SK-N-MC (cell line): ENCODE measurements at regions not wholly inside any gene's neighbourhood (a gene's known extent, or its start where the extent isn't known, plus 50 kb on each side); places are given as distances from the start of the nearest gene placed in this dataset.

Source experiments
- DNase-seq: peaks from one replicate; pipeline ENCODE4 v3.0.0-alpha.2; 2011; ENCODE audit warnings: low read depth, low spot score
- H3K27ac ChIP-seq: fragments of 200-600 bp; sonication (generic); 2 replicates; pipeline ENCODE4 v1.5.1; 2016; ENCODE audit warnings: mixed run types
- H3K36me3 ChIP-seq: fragments of 200-600 bp; sonication (generic); 2 replicates; pipeline ENCODE4 v1.6.1; 2017; ENCODE audit warnings: antibody characterized with exemption, low read length, mixed read lengths; ENCODE audit not compliant: insufficient read depth
- H3K4me3 ChIP-seq: fragments of 200-600 bp; sonication (generic); 2 replicates; pipeline ENCODE4 v1.5.1; 2016
- H3K9ac ChIP-seq: fragments of 200-600 bp; sonication (generic); 2 replicates; pipeline ENCODE4 v1.8.0; 2017; ENCODE audit warnings: mixed run types, mixed read lengths; ENCODE audit not compliant: insufficient read length
- H3K9me3 ChIP-seq: fragments of 200-600 bp; sonication (generic); 2 replicates; pipeline ENCODE4 v1.6.1; 2017; ENCODE audit warnings: low read depth, mild to moderate bottlenecking, antibody characterized with exemption, low read length, moderate library complexity, mixed read lengths
- EZH2 ChIP-seq: fragments of 200-600 bp; sonication (generic); IDR thresholded peaks from one replicate; pipeline ENCODE4 v1.6.1; 2017; ENCODE audit warnings: antibody characterized with exemption
- FOXP2 ChIP-seq: optimal IDR thresholded peaks from 2 replicates; pipeline ENCODE3; 2011; ENCODE audit warnings: mild to moderate bottlenecking, moderate library complexity; ENCODE audit not compliant: insufficient read depth; ENCODE audit errors: extremely low read length, control extremely low read depth
- POLR2AphosphoS5 ChIP-seq: IDR thresholded peaks from 2 replicates; pipeline ENCODE4 v1.6.1; 2012; ENCODE audit warnings: mild to moderate bottlenecking, low read depth, low read length, borderline replicate concordance

DNA sequence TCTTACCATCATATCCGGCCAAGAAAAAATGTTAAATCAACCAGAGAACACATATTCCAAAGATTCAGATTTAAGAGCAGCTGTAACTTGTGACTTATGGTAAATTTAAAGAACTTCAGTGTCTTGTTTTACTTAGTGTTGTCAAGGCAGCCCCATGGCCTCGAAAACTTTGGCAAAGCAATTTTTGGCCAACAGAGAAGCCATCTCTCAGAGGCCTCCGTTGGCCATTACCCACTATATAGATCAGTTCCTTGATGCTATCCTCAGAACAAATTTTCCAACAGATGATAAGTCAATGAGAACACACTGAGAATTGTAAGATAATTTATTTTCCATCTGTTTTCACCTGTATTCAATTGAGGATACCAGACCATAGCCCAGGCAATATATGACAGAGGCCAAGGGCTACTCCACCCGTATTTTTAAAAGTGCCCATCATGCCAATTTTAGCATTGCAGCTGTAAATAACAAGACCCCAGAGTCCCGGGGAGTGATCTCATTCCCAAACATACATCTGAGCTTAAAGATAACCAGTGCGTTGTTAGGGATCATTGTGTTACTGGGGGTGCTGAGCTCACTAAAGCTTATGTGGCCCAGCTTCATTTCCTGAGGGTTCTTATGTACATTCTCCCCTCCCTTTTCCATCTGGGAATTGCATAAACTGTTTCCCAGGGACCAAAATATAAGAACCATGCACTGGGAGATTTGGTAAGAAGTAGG is 50.0 kb upstream of the PDHA1 start:
- no peak for TF ChIP-seq EZH2
- no peak for TF ChIP-seq POLR2AphosphoS5
- TF ChIP-seq FOXP2: no peak
- Histone ChIP-seq H3K9me3 (no peaks in the 10 kb centered on the region), H3K27ac (no peak overlapping the region), H3K36me3 (no peaks in the 10 kb centered on the region), H3K9ac (no peak overlapping the region), H3K4me3 (no peak overlapping the region)
- no peak for DNase-seq
